Neural progenitor cell (in vitro differentiated cells): ENCODE measurements at regions not wholly inside any gene's neighbourhood (a gene's known extent, or its start where the extent isn't known, plus 50 kb on each side); places are given as distances from the start of the nearest gene placed in this dataset.

Experiments used
- DNase-seq: peaks from one replicate; pipeline ENCODE4 v3.0.0-alpha.2; 2016; ENCODE audit warnings: low spot score
- H2AFZ ChIP-seq: fragments of 200-600 bp; sonication (generic); replicated peaks from 2 replicates; pipeline ENCODE4 v1.6.1; 2016; ENCODE audit warnings: antibody characterized with exemption
- H3F3A ChIP-seq: fragments of 200-600 bp; sonication (generic); 2 replicates; pipeline ENCODE4 v1.6.1; 2016; ENCODE audit warnings: antibody characterized with exemption, low read depth
- H3K27ac ChIP-seq: fragments of 200-600 bp; sonication (generic); 2 replicates; pipeline ENCODE4 v1.5.1; 2016; ENCODE audit warnings: mild to moderate bottlenecking
- H3K27me3 ChIP-seq: fragments of 200-600 bp; sonication (generic); 2 replicates; pipeline ENCODE4 v1.6.1; 2016; ENCODE audit warnings: mild to moderate bottlenecking, moderate library complexity
- H3K36me3 ChIP-seq: fragments of 200-600 bp; sonication (generic); 2 replicates; pipeline ENCODE4 v1.5.1; 2016
- H3K4me1 ChIP-seq: fragments of 200-600 bp; sonication (generic); 2 replicates; pipeline ENCODE4 v1.6.1; 2016; ENCODE audit warnings: mixed run types
- H3K4me2 ChIP-seq: fragments of 200-600 bp; sonication (generic); 2 replicates; pipeline ENCODE4 v1.6.1; 2016
- H3K4me3 ChIP-seq: fragments of 200-600 bp; sonication (generic); 2 replicates; pipeline ENCODE4 v1.5.1; 2016
- H3K79me2 ChIP-seq: fragments of 200-600 bp; sonication (generic); 2 replicates; pipeline ENCODE4 v1.6.1; 2016; ENCODE audit warnings: low read depth
- H3K9ac ChIP-seq: fragments of 200-600 bp; sonication (generic); 2 replicates; pipeline ENCODE4 v1.6.1; 2016
- H3K9me3 ChIP-seq: fragments of 200-600 bp; sonication (generic); 2 replicates; pipeline ENCODE4 v1.5.1; 2016; ENCODE audit warnings: low read depth
- H4K20me1 ChIP-seq: fragments of 200-600 bp; sonication (generic); 2 replicates; pipeline ENCODE4 v1.6.1; 2016; ENCODE audit warnings: low read depth
- H3K27ac Mint-ChIP-seq: 3 replicates; pipeline ENCODE4 v1.8.0; 2021; ENCODE audit warnings: mixed read lengths
- H3K27me3 Mint-ChIP-seq: 2 replicates; pipeline ENCODE4 v1.8.0; 2022; ENCODE audit warnings: low read depth, mild to moderate bottlenecking, inconsistent platforms, moderate library complexity, mixed read lengths; ENCODE audit not compliant: insufficient read depth
- H3K36me3 Mint-ChIP-seq: 3 replicates; pipeline ENCODE4 v1.8.0; 2021; ENCODE audit warnings: mixed read lengths
- H3K4me1 Mint-ChIP-seq: 3 replicates; pipeline ENCODE4 v1.8.0; 2021; ENCODE audit warnings: mixed read lengths
- H3K4me3 Mint-ChIP-seq: 3 replicates; pipeline ENCODE4 v1.8.0; 2021; ENCODE audit warnings: mild to moderate bottlenecking, moderate library complexity, mixed read lengths
- H3K9me3 Mint-ChIP-seq: 3 replicates; pipeline ENCODE4 v1.8.0; 2020; ENCODE audit warnings: mixed read lengths
- CTCF ChIP-seq: fragments of 200-600 bp; sonication (generic); IDR thresholded peaks from 2 replicates; pipeline ENCODE4 v1.5.1; 2017; ENCODE audit warnings: antibody characterized with exemption, mild to moderate bottlenecking
- EZH2 ChIP-seq: fragments of 200-600 bp; sonication (generic); IDR thresholded peaks from 2 replicates; pipeline ENCODE4 v1.6.1; 2017; ENCODE audit warnings: antibody characterized with exemption, mild to moderate bottlenecking, moderate library complexity
- EZH2phosphoT487 ChIP-seq: fragments of 200-600 bp; sonication (generic); IDR thresholded peaks from 2 replicates; pipeline ENCODE4 v1.6.1; 2017; ENCODE audit warnings: antibody characterized with exemption

- H3K36me3 ChIP-seq, result no peaks in the 10 kb centered on the region
- Mint-ChIP-seq H3K4me1 (peaks cover 10% of the 10 kb centered on the region), H3K27ac (no peak overlapping the region), H3K36me3 (peaks cover 2% of the 10 kb centered on the region), H3K27me3 (peaks cover 4% of the 10 kb centered on the region), H3K4me3 (no peak overlapping the region), H3K9me3 (peaks cover 7% of the 10 kb centered on the region)
- H3K9ac ChIP-seq, result no peak overlapping the region
- no peak overlapping the region for H2AFZ ChIP-seq
- peaks cover 8% of the 10 kb centered on the region for H3K4me1 ChIP-seq
- DNase-seq, result no peak
- H3K4me2 ChIP-seq, result no peak overlapping the region
- no peaks in the 10 kb centered on the region for H3K27me3 ChIP-seq
- TF ChIP-seq CTCF, result no peak
- no peak for TF ChIP-seq EZH2
- TF ChIP-seq EZH2phosphoT487, result no peak
- H3K27ac ChIP-seq, result no peak overlapping the region
- H4K20me1 ChIP-seq, result no peaks in the 10 kb centered on the region
- no peaks in the 10 kb centered on the region for H3K79me2 ChIP-seq
- no peaks in the 10 kb centered on the region for H3K9me3 ChIP-seq
- no peaks in the 10 kb centered on the region for H3F3A ChIP-seq
- no peak overlapping the region for H3K4me3 ChIP-seq
These were observed 255.4 kb upstream of the PLXNA2 start for GRCh38 chr1:208499601-208500000.

GRCh38 chr1:208500375-208500774, 256.2 kb upstream of the PLXNA2 start:
- peaks cover 8% of the 10 kb centered on the region for H3K4me1 ChIP-seq
- H3K27me3 ChIP-seq, result no peaks in the 10 kb centered on the region
- H3K79me2 ChIP-seq, result no peaks in the 10 kb centered on the region
- H3K4me2 ChIP-seq, result no peak overlapping the region
- no peaks in the 10 kb centered on the region for H3K36me3 ChIP-seq
- DNase-seq, result no peak
- H3K9ac ChIP-seq, result no peak overlapping the region
- Mint-ChIP-seq H3K27ac (no peak overlapping the region), H3K4me1 (peaks cover 10% of the 10 kb centered on the region), H3K9me3 (peaks cover 2% of the 10 kb centered on the region), H3K36me3 (peaks cover 2% of the 10 kb centered on the region), H3K4me3 (no peak overlapping the region), H3K27me3 (peaks cover 4% of the 10 kb centered on the region)
- H4K20me1 ChIP-seq, result no peaks in the 10 kb centered on the region
- H3K9me3 ChIP-seq, result no peaks in the 10 kb centered on the region
- no peak overlapping the region for H2AFZ ChIP-seq
- no peak overlapping the region for H3K27ac ChIP-seq
- no peak for TF ChIP-seq EZH2
- no peak for TF ChIP-seq CTCF
- no peak for TF ChIP-seq EZH2phosphoT487
- no peaks in the 10 kb centered on the region for H3F3A ChIP-seq
- H3K4me3 ChIP-seq, result no peak overlapping the region

GRCh38 chr1:208501542-208501941, 257.4 kb upstream of the PLXNA2 start:
- Histone ChIP-seq H3K9me3 (no peaks in the 10 kb centered on the region), H2AFZ (no peak overlapping the region), H3K36me3 (no peaks in the 10 kb centered on the region), H3K4me1 (peaks cover 8% of the 10 kb centered on the region), H3K79me2 (no peaks in the 10 kb centered on the region), H3K4me2 (no peak overlapping the region), H3K4me3 (no peak overlapping the region), H3K27ac (no peak overlapping the region), H4K20me1 (no peaks in the 10 kb centered on the region), H3K9ac (no peak overlapping the region), H3F3A (no peaks in the 10 kb centered on the region), H3K27me3 (no peaks in the 10 kb centered on the region)
- no peak for TF ChIP-seq EZH2phosphoT487
- TF ChIP-seq EZH2, result no peak
- TF ChIP-seq CTCF, result no peak
- Mint-ChIP-seq H3K4me1 (peaks cover 10% of the 10 kb centered on the region), H3K36me3 (peaks cover 2% of the 10 kb centered on the region), H3K27ac (no peak overlapping the region), H3K9me3 (no peaks in the 10 kb centered on the region), H3K4me3 (no peak overlapping the region), H3K27me3 (peaks cover 4% of the 10 kb centered on the region)
- no peak for DNase-seq
